Stromal cell of bone marrow (primary cell): ENCODE measurements at regions not wholly inside any gene's neighbourhood (a gene's known extent, or its start where the extent isn't known, plus 50 kb on each side); places are given as distances from the start of the nearest gene placed in this dataset.
"Not testable (repeated sequence)": the region's sequence is repeated elsewhere in the genome, so short reads cannot be mapped to it uniquely, and the experiment has no call there.

Experiments
- DNase-seq: peaks from one replicate; pipeline ENCODE4 v3.0.0-alpha.2; 2012; ENCODE audit warnings: low read depth

- DNase-seq = no peak
Observed at GRCh38 chr17:52892334-52892733, 733.8 kb upstream of the CA10 start.

GRCh38 chr17:52885882-52886281, 727.4 kb upstream of the CA10 start:
- no peak for DNase-seq

- not testable (repeated sequence) for DNase-seq
Observed at GRCh38 chr17:52883907-52884491, 725.5 kb upstream of the CA10 start.

- DNase-seq = not testable (repeated sequence)
Observed at GRCh38 chr17:52846767-52847166, 688.3 kb upstream of the CA10 start.

- DNase-seq = no peak
Observed at GRCh38 chr17:52841971-52842370, 683.5 kb upstream of the CA10 start.

- DNase-seq = no peak
Observed at GRCh38 chr17:52837492-52837891, 679.0 kb upstream of the CA10 start.

GRCh38 chr17:52831536-52831935, 673.0 kb upstream of the CA10 start:
- DNase-seq = no peak

- no peak for DNase-seq
Observed at GRCh38 chr17:52828621-52829020, 670.1 kb upstream of the CA10 start.

GRCh38 chr17:52827526-52827925, 669.0 kb upstream of the CA10 start:
- DNase-seq = no peak

GRCh38 chr17:52824542-52824941, 666.0 kb upstream of the CA10 start:
- DNase-seq = no peak

- DNase-seq = no peak
Observed at GRCh38 chr17:52823155-52823554, 664.6 kb upstream of the CA10 start.

GRCh38 chr17:52790359-52790955, 631.9 kb upstream of the CA10 start:
- no peak for DNase-seq

GRCh38 chr17:52789829-52790228, 631.3 kb upstream of the CA10 start:
- no peak for DNase-seq

- DNase-seq = no peak
Observed at GRCh38 chr17:52776234-52776633, 617.7 kb upstream of the CA10 start.

GRCh38 chr17:52762794-52763167, 604.3 kb upstream of the CA10 start:
- no peak for DNase-seq

GRCh38 chr17:52762147-52762793, 603.8 kb upstream of the CA10 start:
- no peak for DNase-seq

GRCh38 chr17:52759864-52760263, 601.4 kb upstream of the CA10 start:
- DNase-seq = no peak

GRCh38 chr17:52758481-52758880, 600.0 kb upstream of the CA10 start:
- no peak for DNase-seq

- no peak for DNase-seq
Observed at GRCh38 chr17:52756746-52757145, 598.2 kb upstream of the CA10 start.

GRCh38 chr17:52754838-52755237, 596.3 kb upstream of the CA10 start:
- DNase-seq = no peak

GRCh38 chr17:52751051-52751450, 592.5 kb upstream of the CA10 start:
- DNase-seq = no peak

GRCh38 chr17:52744179-52744578, 585.7 kb upstream of the CA10 start:
- DNase-seq = no peak

GRCh38 chr17:52740006-52740405, 581.5 kb upstream of the CA10 start:
- DNase-seq = no peak

GRCh38 chr17:52738791-52739190, 580.3 kb upstream of the CA10 start:
- no peak for DNase-seq
